Kidney epithelial cell (primary cell): ENCODE measurements at regions not wholly inside any gene's neighbourhood (a gene's known extent, or its start where the extent isn't known, plus 50 kb on each side); places are given as distances from the start of the nearest gene placed in this dataset.

Source experiments
- DNase-seq: peaks from one replicate; pipeline ENCODE4 v3.0.0-alpha.2; 2010; ENCODE audit warnings: low read depth
- H3K27me3 ChIP-seq: 2 replicates; pipeline ENCODE4 v1.6.0; 2011; ENCODE audit warnings: low read length; ENCODE audit not compliant: control insufficient read depth, insufficient read depth
- H3K36me3 ChIP-seq: 2 replicates; pipeline ENCODE4 v1.5.1; 2011; ENCODE audit warnings: low read length; ENCODE audit not compliant: control insufficient read depth, insufficient read depth
- H3K4me3 ChIP-seq: 2 replicates; pipeline ENCODE4 v1.5.1; 2011; ENCODE audit warnings: low read depth, mild to moderate bottlenecking, control low read depth, low read length
- TF ChIP-seq, protein P1 (sequence below): IDR thresholded peaks from 2 replicates; pipeline ENCODE4 v1.5.1; 2011; ENCODE audit warnings: mild to moderate bottlenecking, moderate library complexity, low read length, control low read depth, inconsistent platforms; ENCODE audit not compliant: insufficient read depth, poor library complexity, severe bottlenecking

DNA sequence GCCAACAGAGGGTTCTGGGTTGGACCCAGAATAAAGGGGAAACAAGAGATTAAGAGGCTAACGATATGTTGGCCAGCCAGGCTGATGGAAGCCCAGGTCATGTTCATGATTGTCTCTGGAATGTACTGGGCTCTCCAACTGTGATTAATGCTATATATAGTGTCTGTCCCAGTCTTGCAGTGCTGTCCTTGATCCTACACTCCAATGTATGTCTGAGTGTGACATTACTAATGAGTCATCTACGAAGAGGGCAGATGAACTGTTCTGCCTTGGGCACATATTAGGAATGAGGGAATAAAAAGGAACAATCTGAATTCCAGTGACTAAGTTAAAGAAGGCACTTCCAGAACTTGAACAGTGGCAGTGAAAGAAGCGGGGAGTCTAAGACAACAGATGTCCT is 142.1 kb downstream of the PDGFRA start:
- TF ChIP-seq, protein P1, sequence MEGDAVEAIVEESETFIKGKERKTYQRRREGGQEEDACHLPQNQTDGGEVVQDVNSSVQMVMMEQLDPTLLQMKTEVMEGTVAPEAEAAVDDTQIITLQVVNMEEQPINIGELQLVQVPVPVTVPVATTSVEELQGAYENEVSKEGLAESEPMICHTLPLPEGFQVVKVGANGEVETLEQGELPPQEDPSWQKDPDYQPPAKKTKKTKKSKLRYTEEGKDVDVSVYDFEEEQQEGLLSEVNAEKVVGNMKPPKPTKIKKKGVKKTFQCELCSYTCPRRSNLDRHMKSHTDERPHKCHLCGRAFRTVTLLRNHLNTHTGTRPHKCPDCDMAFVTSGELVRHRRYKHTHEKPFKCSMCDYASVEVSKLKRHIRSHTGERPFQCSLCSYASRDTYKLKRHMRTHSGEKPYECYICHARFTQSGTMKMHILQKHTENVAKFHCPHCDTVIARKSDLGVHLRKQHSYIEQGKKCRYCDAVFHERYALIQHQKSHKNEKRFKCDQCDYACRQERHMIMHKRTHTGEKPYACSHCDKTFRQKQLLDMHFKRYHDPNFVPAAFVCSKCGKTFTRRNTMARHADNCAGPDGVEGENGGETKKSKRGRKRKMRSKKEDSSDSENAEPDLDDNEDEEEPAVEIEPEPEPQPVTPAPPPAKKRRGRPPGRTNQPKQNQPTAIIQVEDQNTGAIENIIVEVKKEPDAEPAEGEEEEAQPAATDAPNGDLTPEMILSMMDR: no peak
- no peaks in the 10 kb centered on the region for H3K27me3 ChIP-seq

DNA sequence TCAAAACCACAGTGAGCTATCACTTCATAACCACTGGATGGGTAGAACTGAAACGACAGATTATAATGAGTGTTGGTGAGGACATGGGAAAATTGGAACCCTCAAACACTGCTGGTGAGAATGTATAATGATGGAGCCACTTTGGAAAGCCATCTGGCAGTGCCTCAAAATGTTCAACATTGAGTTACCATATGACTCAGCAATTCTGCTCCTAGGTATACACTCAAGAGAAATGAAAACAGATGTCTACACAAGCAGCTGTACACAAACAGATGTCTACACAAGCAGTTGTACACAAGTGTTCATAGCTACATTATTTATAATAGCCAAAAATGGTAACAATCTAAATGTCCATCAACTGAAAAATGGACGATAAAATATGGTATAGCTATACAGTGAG is 143.9 kb downstream of the PDGFRA start:
- Histone ChIP-seq H3K36me3 (no peaks in the 10 kb centered on the region), H3K27me3 (no peaks in the 10 kb centered on the region), H3K4me3 (no peak overlapping the region)
- TF ChIP-seq, protein P1: no peak
- no peak for DNase-seq

More for the DNA sequence above, 142.1 kb downstream of the PDGFRA start:
- Histone ChIP-seq H3K36me3 (no peaks in the 10 kb centered on the region), H3K4me3 (no peak overlapping the region)
- DNase-seq: no peak

DNA sequence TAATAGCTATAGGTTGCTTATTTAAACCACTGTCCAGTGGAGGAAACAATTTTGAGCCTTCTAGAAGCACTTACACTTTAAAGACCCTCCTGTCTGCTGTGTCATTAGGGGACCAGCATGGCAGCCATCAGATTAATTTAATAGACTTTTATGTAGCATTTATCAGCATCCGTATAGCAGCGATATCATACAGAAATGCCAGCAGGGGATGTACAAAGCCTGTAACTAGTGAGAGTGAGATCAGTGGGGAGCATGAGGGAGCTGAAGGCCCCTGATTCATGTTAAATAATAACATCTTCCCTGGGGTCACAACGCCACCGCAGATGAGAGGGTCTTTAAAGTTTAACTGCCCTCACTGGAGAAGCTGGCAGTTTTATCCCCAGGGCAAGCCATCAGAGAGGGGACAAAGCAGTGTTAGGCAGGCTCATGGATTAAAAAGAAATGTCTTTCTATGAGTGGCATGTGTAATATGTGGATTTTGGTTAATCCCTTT is 144.7 kb downstream of the PDGFRA start:
- DNase-seq: no peak
- no peak overlapping the region for H3K4me3 ChIP-seq
- no peaks in the 10 kb centered on the region for H3K36me3 ChIP-seq
- TF ChIP-seq, protein P1: no peak
- H3K27me3 ChIP-seq: no peaks in the 10 kb centered on the region

DNA sequence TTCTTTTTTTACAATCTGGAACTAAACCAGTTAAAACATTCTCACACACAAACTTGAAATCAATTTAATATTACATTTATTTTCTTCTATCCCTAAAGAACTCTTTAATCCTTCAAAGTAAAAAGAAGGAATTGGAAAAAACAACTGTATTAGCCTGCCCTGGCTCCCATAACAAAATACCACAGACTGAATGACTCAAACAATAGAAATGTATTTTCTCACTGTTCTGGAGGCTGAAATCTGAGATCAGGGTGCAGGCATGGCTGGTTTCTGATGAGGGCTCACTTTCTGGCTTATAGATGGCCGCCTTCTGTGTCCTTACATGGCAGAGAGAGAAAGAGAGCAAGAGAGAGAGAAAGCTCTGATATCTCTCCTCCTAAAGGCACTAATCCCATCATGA is 149.4 kb downstream of the PDGFRA start:
- H3K4me3 ChIP-seq: no peak overlapping the region
- TF ChIP-seq, protein P1: no peak
- no peak for DNase-seq
- H3K27me3 ChIP-seq: no peaks in the 10 kb centered on the region
- no peaks in the 10 kb centered on the region for H3K36me3 ChIP-seq

GRCh38 chr4:54384152-54384551 is 155.1 kb downstream of the PDGFRA start:
- TF ChIP-seq, protein P1: no peak
- Histone ChIP-seq H3K36me3 (no peaks in the 10 kb centered on the region), H3K4me3 (no peak overlapping the region), H3K27me3 (no peaks in the 10 kb centered on the region)
- no peak for DNase-seq

DNA sequence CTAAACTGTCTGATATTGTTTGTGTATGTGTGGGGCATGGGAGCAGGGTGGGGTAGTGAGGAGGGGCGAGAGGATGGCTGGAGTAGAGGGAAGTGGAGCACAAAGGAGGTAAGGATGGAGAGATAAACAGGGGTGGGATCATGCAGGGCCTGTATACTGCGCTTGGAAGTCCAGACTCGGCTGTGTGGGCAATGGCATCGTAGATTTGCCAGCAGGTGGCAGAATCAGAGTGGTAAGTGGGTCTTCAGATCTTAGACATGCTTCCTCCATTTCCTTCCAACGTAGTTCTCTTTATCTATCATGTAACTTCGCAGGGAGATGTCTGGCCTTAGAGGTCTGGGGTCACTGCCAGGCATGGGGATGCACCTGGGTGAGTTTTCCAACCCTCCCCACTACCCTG is 155.5 kb downstream of the PDGFRA start:
- DNase-seq: no peak
- Histone ChIP-seq H3K27me3 (no peaks in the 10 kb centered on the region), H3K4me3 (no peak overlapping the region), H3K36me3 (no peaks in the 10 kb centered on the region)
- TF ChIP-seq, protein P1: peak; percentile 26
